ENCODE measurements at regions not wholly inside any gene's neighbourhood (a gene's known extent, or its start where the extent isn't known, plus 50 kb on each side); places are given as distances from the start of the nearest gene placed in this dataset.

DNA sequence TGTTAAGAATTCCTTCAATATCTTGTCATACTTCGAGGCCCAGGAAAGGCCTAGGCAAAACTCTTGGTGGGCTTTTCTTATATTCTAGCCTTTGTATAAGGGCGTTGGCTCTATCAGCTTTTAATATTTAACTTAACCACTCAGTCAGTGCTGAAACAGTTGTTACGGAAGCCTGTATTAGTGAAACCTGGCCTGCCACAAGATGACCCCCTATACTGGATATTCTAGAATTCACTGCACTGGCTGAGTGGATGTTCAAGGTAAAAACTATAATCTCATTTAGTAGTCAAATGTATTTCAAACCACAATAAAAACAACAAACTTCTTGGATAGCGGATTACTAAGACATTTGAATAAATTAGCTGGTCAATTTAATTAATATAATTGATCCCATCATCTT lies 91.7 kb upstream of the HNMT start:
- Histone ChIP-seq H3K36me3 (ENCODE audit: low read length) (no peaks in the 10 kb centered on the region), H3F3A (ENCODE audit: insufficient read depth) (no peaks in the 10 kb centered on the region), H3K9me2 (replicated peaks; ENCODE audit: insufficient read depth, low read length) (no peaks in the 10 kb centered on the region), H4K20me1 (ENCODE audit: low read depth, low read length) (no peaks in the 10 kb centered on the region), H3K4me2 (ENCODE audit: low read depth, low read length, poor library complexity, severe bottlenecking) (no peak overlapping the region), H3K9me3 (ENCODE audit: insufficient read depth, low read length) (no peaks in the 10 kb centered on the region), H3K27ac (ENCODE audit: low read depth, low read length) (no peak overlapping the region), H3K9ac (ENCODE audit: low read length) (no peak overlapping the region), H3K27me3 (ENCODE audit: low read length) (no peaks in the 10 kb centered on the region), H2AFZ (ENCODE audit: low read depth, low read length, severe bottlenecking) (no peak overlapping the region), H3K4me3 (ENCODE audit: insufficient read depth, low read length, poor library complexity, severe bottlenecking) (no peak overlapping the region), H3K79me2 (ENCODE audit: insufficient read depth, low read length) (no peaks in the 10 kb centered on the region)
- TF ChIP-seq, protein P1, sequence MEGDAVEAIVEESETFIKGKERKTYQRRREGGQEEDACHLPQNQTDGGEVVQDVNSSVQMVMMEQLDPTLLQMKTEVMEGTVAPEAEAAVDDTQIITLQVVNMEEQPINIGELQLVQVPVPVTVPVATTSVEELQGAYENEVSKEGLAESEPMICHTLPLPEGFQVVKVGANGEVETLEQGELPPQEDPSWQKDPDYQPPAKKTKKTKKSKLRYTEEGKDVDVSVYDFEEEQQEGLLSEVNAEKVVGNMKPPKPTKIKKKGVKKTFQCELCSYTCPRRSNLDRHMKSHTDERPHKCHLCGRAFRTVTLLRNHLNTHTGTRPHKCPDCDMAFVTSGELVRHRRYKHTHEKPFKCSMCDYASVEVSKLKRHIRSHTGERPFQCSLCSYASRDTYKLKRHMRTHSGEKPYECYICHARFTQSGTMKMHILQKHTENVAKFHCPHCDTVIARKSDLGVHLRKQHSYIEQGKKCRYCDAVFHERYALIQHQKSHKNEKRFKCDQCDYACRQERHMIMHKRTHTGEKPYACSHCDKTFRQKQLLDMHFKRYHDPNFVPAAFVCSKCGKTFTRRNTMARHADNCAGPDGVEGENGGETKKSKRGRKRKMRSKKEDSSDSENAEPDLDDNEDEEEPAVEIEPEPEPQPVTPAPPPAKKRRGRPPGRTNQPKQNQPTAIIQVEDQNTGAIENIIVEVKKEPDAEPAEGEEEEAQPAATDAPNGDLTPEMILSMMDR (IDR thresholded peaks at IDR 0.05; ENCODE audit: insufficient read depth, low read length, poor library complexity, severe bottlenecking), result no peak
- TF ChIP-seq EZH2phosphoT487 (conservative IDR thresholded peaks at IDR 0.05; ENCODE audit: low read length), result no peak

DNA sequence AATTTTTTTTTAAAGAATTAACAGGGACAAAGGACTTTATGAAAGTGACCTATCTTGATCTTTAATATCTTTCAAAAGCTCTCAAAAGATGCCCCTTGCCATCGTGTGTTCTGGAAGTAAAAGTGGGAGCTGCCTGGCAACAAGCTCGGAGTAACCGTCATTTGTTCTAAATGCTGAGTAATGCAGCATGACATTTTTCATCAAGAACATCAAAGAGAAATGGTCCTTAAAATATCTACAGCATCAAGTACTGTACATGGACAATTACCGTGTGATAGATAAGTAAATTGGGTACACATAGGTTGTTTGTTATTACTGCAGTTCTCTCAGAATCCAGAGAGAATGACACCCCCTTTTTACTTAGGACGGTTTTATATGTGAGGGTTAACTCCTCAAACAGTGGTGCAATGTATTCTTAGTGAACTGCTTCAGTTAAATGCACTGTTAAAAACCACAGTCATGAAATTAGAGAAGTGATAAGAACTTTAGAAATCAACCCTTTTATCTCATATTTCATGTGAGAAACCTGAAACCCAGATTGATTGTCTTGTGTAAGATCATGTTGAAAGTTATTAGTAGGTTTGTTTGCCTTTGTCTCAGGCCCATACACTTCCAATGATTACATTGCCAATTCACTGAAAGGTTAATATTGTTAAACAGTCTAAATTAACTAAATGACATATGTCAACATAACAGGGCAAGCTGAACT lies 90.6 kb upstream of the HNMT start:
- H3K79me2 ChIP-seq (ENCODE audit: insufficient read depth, low read length), result no peaks in the 10 kb centered on the region
- H3K9ac ChIP-seq (ENCODE audit: low read length), result no peak overlapping the region
- no peak overlapping the region for H3K4me2 ChIP-seq (ENCODE audit: low read depth, low read length, poor library complexity, severe bottlenecking)
- no peaks in the 10 kb centered on the region for H3F3A ChIP-seq (ENCODE audit: insufficient read depth)
- no peak overlapping the region for H3K27ac ChIP-seq (ENCODE audit: low read depth, low read length)
- no peak overlapping the region for H3K4me3 ChIP-seq (ENCODE audit: insufficient read depth, low read length, poor library complexity, severe bottlenecking)
- TF ChIP-seq, protein P1 (IDR thresholded peaks at IDR 0.05; ENCODE audit: insufficient read depth, low read length, poor library complexity, severe bottlenecking), result no peak
- TF ChIP-seq EZH2phosphoT487 (conservative IDR thresholded peaks at IDR 0.05; ENCODE audit: low read length), result no peak
- no peaks in the 10 kb centered on the region for H4K20me1 ChIP-seq (ENCODE audit: low read depth, low read length)
- no peaks in the 10 kb centered on the region for H3K9me2 ChIP-seq (replicated peaks; ENCODE audit: insufficient read depth, low read length)
- no peaks in the 10 kb centered on the region for H3K27me3 ChIP-seq (ENCODE audit: low read length)
- H3K36me3 ChIP-seq (ENCODE audit: low read length), result no peaks in the 10 kb centered on the region
- H3K9me3 ChIP-seq (ENCODE audit: insufficient read depth, low read length), result no peaks in the 10 kb centered on the region
- no peak overlapping the region for H2AFZ ChIP-seq (ENCODE audit: low read depth, low read length, severe bottlenecking)

- Histone ChIP-seq H3K9me2 (replicated peaks; ENCODE audit: insufficient read depth, low read length) (no peaks in the 10 kb centered on the region), H4K20me1 (ENCODE audit: low read depth, low read length) (no peaks in the 10 kb centered on the region), H3K27me3 (ENCODE audit: low read length) (no peaks in the 10 kb centered on the region), H3K79me2 (ENCODE audit: insufficient read depth, low read length) (no peaks in the 10 kb centered on the region), H3K4me3 (ENCODE audit: insufficient read depth, low read length, poor library complexity, severe bottlenecking) (no peak overlapping the region), H3K9ac (ENCODE audit: low read length) (no peak overlapping the region), H3K9me3 (ENCODE audit: insufficient read depth, low read length) (no peaks in the 10 kb centered on the region), H2AFZ (ENCODE audit: low read depth, low read length, severe bottlenecking) (no peak overlapping the region), H3K4me2 (ENCODE audit: low read depth, low read length, poor library complexity, severe bottlenecking) (no peak overlapping the region), H3K36me3 (ENCODE audit: low read length) (no peaks in the 10 kb centered on the region), H3K27ac (ENCODE audit: low read depth, low read length) (no peak overlapping the region), H3F3A (ENCODE audit: insufficient read depth) (no peaks in the 10 kb centered on the region)
- TF ChIP-seq, protein P1 (IDR thresholded peaks at IDR 0.05; ENCODE audit: insufficient read depth, low read length, poor library complexity, severe bottlenecking), result no peak
- TF ChIP-seq EZH2phosphoT487 (conservative IDR thresholded peaks at IDR 0.05; ENCODE audit: low read length), result no peak
Measured at GRCh38 chr2:137879121-137879520, 85.2 kb upstream of the HNMT start.
